Lung microvascular endothelial cell (primary cell): ENCODE measurements at regions not wholly inside any gene's neighbourhood (a gene's known extent, or its start where the extent isn't known, plus 50 kb on each side); places are given as distances from the start of the nearest gene placed in this dataset.
A peak's percentile ranks its signal among the peaks of the same experiment; 100 is the strongest.
"Not testable (repeated sequence)": the region's sequence is repeated elsewhere in the genome, so short reads cannot be mapped to it uniquely, and the experiment has no call there.

Experiments used
- DNase-seq, 2 donors: peaks; one replicate each; pipeline versions ENCODE4 v3.0.0 to v3.0.0-alpha.2; 2010; ENCODE audit warnings: low read depth in 2 of 2

GRCh38 chr3:139095803-139096466, 51.2 kb upstream of the PRR23C start:
- no peak for DNase-seq

- DNase-seq = no peak
Observed at GRCh38 chr3:139096670-139097069, 52.0 kb upstream of the PRR23C start.

GRCh38 chr3:139098391-139098790, 53.7 kb upstream of the PRR23C start:
- no peak for DNase-seq

- no peak for DNase-seq
Observed at GRCh38 chr3:139099968-139100817, 55.5 kb upstream of the PRR23C start.

- DNase-seq = no peak
Observed at GRCh38 chr3:139100821-139101220, 56.1 kb upstream of the PRR23C start.

GRCh38 chr3:139101396-139101795, 56.7 kb upstream of the PRR23C start:
- DNase-seq = no peak

- DNase-seq = no peak
Observed at GRCh38 chr3:139103484-139103883, 58.8 kb upstream of the PRR23C start.

GRCh38 chr3:139104062-139104461, 59.4 kb upstream of the PRR23C start:
- no peak for DNase-seq

GRCh38 chr3:139105154-139105702, 60.5 kb upstream of the PRR23C start:
- DNase-seq = no peak

- DNase-seq = no peak
Observed at GRCh38 chr3:139106013-139106932, 61.6 kb upstream of the PRR23C start.

GRCh38 chr3:139107424-139108252, 62.9 kb upstream of the PRR23C start:
- no peak for DNase-seq

GRCh38 chr3:139108253-139108969, 63.7 kb upstream of the PRR23C start:
- DNase-seq = no peak

GRCh38 chr3:139109271-139109670, 64.6 kb upstream of the PRR23C start:
- DNase-seq = no peak

GRCh38 chr3:139110072-139110830, 65.6 kb upstream of the PRR23C start:
- DNase-seq = no peak

- DNase-seq = not testable (repeated sequence)
Observed at GRCh38 chr3:139110929-139111328, 66.2 kb upstream of the PRR23C start.

- peak; percentile 59 to 71 for DNase-seq
Observed at GRCh38 chr3:139111392-139112229, 66.9 kb upstream of the PRR23C start.

GRCh38 chr3:139112230-139112558, 67.5 kb upstream of the PRR23C start:
- DNase-seq = no peak

- no peak for DNase-seq
Observed at GRCh38 chr3:139113231-139113992, 68.7 kb upstream of the PRR23C start.
